Esophagus squamous epithelium (tissue), 4 donors: ENCODE measurements at regions not wholly inside any gene's neighbourhood (a gene's known extent, or its start where the extent isn't known, plus 50 kb on each side); places are given as distances from the start of the nearest gene placed in this dataset.

Experiments used
- POLR2A ChIP-seq, 4 donors: fragments of 450-650 bp; IDR thresholded peaks; one replicate each; pipeline ENCODE4 v1.6.1; 2017; ENCODE audit warnings: antibody characterized with exemption in 4 of 4, mild to moderate bottlenecking in 4 of 4, moderate library complexity in 3 of 4
- TF ChIP-seq, protein P1 (sequence below), 6 experiments: fragments of 450-650 bp in 4 of 6; fragments of 200-600 bp in 2 of 6; sonication (generic) in 2 of 6; IDR thresholded peaks; one replicate each; pipeline ENCODE4 v1.5.1; 2016 to 2019; ENCODE audit warnings: antibody characterized with exemption in 6 of 6, mild to moderate bottlenecking in 4 of 6, moderate library complexity in 4 of 6

DNA sequence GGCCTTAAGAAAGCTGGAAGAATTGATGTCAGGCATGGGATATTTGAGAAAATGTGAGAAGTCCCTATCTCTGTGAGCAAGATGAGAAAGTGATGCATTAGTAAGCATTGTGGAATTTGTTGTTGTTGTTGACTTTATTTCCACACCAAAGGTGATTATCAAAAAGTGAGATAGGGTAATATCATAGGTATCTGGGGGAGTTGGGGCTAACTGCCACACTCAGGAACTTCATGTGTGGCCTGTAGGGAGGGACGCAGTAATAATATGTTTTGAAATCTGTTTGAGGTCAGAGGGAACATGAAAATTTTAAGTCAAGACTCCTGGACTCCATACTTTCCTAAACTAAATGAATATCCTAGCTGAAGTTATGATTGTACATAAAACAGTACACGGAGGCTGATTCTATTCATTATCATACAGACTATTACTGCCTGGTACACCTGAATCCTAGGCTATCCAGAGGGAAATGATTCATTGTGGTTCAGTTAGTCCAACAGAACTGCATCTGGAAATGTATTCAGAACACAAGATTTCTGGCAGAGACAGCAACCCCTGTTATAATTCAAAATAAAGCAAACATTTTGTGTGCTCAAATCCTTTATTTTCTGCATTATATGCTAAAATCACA lies 304.8 kb downstream of the CPS1 start:
- TF ChIP-seq, protein P1, sequence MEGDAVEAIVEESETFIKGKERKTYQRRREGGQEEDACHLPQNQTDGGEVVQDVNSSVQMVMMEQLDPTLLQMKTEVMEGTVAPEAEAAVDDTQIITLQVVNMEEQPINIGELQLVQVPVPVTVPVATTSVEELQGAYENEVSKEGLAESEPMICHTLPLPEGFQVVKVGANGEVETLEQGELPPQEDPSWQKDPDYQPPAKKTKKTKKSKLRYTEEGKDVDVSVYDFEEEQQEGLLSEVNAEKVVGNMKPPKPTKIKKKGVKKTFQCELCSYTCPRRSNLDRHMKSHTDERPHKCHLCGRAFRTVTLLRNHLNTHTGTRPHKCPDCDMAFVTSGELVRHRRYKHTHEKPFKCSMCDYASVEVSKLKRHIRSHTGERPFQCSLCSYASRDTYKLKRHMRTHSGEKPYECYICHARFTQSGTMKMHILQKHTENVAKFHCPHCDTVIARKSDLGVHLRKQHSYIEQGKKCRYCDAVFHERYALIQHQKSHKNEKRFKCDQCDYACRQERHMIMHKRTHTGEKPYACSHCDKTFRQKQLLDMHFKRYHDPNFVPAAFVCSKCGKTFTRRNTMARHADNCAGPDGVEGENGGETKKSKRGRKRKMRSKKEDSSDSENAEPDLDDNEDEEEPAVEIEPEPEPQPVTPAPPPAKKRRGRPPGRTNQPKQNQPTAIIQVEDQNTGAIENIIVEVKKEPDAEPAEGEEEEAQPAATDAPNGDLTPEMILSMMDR (IDR thresholded peaks at IDR 0.05) = no peak
- TF ChIP-seq POLR2A (IDR thresholded peaks at IDR 0.05) = no peak
